ENCODE measurements at regions not wholly inside any gene's neighbourhood (a gene's known extent, or its start where the extent isn't known, plus 50 kb on each side); places are given as distances from the start of the nearest gene placed in this dataset.

DNA sequence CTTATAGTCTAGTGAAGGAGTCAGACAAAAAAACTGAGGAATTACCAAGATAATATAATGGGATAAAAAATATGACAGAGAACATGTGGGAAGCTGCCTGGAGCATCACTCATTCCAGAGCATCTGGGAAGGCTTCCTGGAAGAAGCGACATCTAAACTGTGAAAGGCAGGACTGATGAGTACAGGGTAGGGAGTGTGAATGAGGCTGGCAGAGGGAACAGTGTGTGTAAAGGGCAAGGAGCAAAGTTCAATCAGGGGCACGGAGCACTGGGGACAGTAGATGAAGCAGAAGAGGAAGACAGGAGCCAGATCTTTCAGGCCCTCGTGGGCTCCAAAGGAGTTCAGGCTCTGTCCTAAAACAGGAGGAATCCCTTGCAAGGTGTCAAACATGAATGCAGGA, 55.8 kb upstream of the PRDM11 start:
- Histone ChIP-seq H3F3A (replicated peaks; ENCODE audit: insufficient read depth) (no peaks in the 10 kb centered on the region), H4K20me1 (ENCODE audit: insufficient read depth) (no peaks in the 10 kb centered on the region), H3K79me2 (ENCODE audit: insufficient read depth) (no peaks in the 10 kb centered on the region), H3K9me3 (no peaks in the 10 kb centered on the region), H3K4me1 (ENCODE audit: control insufficient read depth in 1 of 2, insufficient read depth in 2 of 2, low read depth in 1 of 2, low read length in 1 of 2) (peaks cover 0 to 9% of the 10 kb centered on the region in 2 experiments; a peak in 1 of 4 replicates), H3K27ac (ENCODE audit: low read depth in 2 of 2, low read length in 1 of 2) (no peak overlapping the region), H3K36me3 (replicated peaks in 1 of 2; ENCODE audit: control insufficient read depth in 1 of 2, insufficient read depth in 2 of 2, low read length in 1 of 2) (no peaks in the 10 kb centered on the region), H3K4me2 (no peak overlapping the region), H3K9ac (no peak overlapping the region), H3K4me3 (ENCODE audit: low read depth in 2 of 2, low read length in 1 of 2) (no peak overlapping the region), H2AFZ (ENCODE audit: low read depth) (no peak overlapping the region), H3K27me3 (ENCODE audit: insufficient read depth) (no peaks in the 10 kb centered on the region; the same call in 1 of the 2 replicates), H3K9me2 (no peaks in the 10 kb centered on the region)
- CTCF ChIA-PET = interaction anchor here (1.0 to 26.5 kb wide), 4 partner anchors 13 to 531 kb away, joined by 3 to 1245 read pairs (median 23); no protein-coding TSS in a partner anchor
- POLR2A ChIA-PET = no interaction called here
- TF ChIP-seq, protein P1, sequence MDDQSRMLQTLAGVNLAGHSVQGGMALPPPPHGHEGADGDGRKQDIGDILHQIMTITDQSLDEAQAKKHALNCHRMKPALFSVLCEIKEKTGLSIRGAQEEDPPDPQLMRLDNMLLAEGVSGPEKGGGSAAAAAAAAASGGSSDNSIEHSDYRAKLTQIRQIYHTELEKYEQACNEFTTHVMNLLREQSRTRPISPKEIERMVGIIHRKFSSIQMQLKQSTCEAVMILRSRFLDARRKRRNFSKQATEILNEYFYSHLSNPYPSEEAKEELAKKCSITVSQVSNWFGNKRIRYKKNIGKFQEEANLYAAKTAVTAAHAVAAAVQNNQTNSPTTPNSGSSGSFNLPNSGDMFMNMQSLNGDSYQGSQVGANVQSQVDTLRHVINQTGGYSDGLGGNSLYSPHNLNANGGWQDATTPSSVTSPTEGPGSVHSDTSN (IDR thresholded peaks at IDR 0.05) = no peak
- TF ChIP-seq NRF1 (IDR thresholded peaks at IDR 0.05; ENCODE audit: low read depth, low read length) (no peak), NFIC (IDR thresholded peaks at IDR 0.05; ENCODE audit: borderline replicate concordance) (no peak), RXRA (IDR thresholded peaks at IDR 0.05; ENCODE audit: borderline replicate concordance, low read depth) (no peak), SIN3A (IDR thresholded peaks at IDR 0.05; ENCODE audit: borderline replicate concordance, low read depth, low read length) (no peak), GABPA (IDR thresholded peaks at IDR 0.05; ENCODE audit: low read depth) (no peak), RAD21 (IDR thresholded peaks at IDR 0.05; ENCODE audit: low read length) (no peak), FOXM1 (IDR thresholded peaks at IDR 0.05; ENCODE audit: low read depth) (no peak), SMC3 (IDR thresholded peaks at IDR 0.05; ENCODE audit: low read depth, low read length) (no peak), FOSL2 (IDR thresholded peaks at IDR 0.05; ENCODE audit: borderline replicate concordance, low read depth) (no peak), ELF1 (IDR thresholded peaks at IDR 0.05) (no peak), POLR2AphosphoS5 (IDR thresholded peaks at IDR 0.05; ENCODE audit: low read depth, low read length) (no peak), GATA2 (CRISPR knock-in tag; IDR thresholded peaks at IDR 0.05) (no peak), ZBTB33 (IDR thresholded peaks at IDR 0.05; ENCODE audit: borderline replicate concordance, low read depth) (no peak), RFX5 (IDR thresholded peaks at IDR 0.05; ENCODE audit: low read length) (no peak), FOXJ3 (CRISPR knock-in tag; IDR thresholded peaks at IDR 0.05) (no peak)
- TF ChIP-seq, protein P2, sequence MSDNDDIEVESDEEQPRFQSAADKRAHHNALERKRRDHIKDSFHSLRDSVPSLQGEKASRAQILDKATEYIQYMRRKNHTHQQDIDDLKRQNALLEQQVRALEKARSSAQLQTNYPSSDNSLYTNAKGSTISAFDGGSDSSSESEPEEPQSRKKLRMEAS (IDR thresholded peaks at IDR 0.05; ENCODE audit: low read depth) = no peak
- TF ChIP-seq, protein P3, sequence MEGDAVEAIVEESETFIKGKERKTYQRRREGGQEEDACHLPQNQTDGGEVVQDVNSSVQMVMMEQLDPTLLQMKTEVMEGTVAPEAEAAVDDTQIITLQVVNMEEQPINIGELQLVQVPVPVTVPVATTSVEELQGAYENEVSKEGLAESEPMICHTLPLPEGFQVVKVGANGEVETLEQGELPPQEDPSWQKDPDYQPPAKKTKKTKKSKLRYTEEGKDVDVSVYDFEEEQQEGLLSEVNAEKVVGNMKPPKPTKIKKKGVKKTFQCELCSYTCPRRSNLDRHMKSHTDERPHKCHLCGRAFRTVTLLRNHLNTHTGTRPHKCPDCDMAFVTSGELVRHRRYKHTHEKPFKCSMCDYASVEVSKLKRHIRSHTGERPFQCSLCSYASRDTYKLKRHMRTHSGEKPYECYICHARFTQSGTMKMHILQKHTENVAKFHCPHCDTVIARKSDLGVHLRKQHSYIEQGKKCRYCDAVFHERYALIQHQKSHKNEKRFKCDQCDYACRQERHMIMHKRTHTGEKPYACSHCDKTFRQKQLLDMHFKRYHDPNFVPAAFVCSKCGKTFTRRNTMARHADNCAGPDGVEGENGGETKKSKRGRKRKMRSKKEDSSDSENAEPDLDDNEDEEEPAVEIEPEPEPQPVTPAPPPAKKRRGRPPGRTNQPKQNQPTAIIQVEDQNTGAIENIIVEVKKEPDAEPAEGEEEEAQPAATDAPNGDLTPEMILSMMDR (IDR thresholded peaks at IDR 0.05) = no peak
- 77% methylated on average over 3 of the region's 3 CpGs for WGBS (ENCODE audit: low lambda C conversion rate)
- DNase-seq = no peak

Measured in SK-N-SH (cell line).